Panc1 (cell line): ENCODE measurements at regions not wholly inside any gene's neighbourhood (a gene's known extent, or its start where the extent isn't known, plus 50 kb on each side); places are given as distances from the start of the nearest gene placed in this dataset.

Source experiments
- ATAC-seq: fragments of 200-7000 bp; cut with Tn5 transposase; 2 replicates; pipeline ENCODE4 v1.9.1; 2020; ENCODE audit warnings: mild to moderate bottlenecking, moderate library complexity
- BruUV-seq: library from RNA; stranded (reverse); fragments of 400-500 nt; replicated peaks from 2 replicates; lab custom pipeline; 2021; lab: Mats Ljungman, UMichigan
- CTCF ChIA-PET: fragments of 300-600 bp; sonication (Branson Sonifier 250); formaldehyde crosslinking; loops from one replicate; lab custom pipeline; 2022; ENCODE audit warnings: antibody characterized with exemption; lab: Charles Lee
- POLR2A ChIA-PET: fragments of 300-600 bp; sonication (Branson Sonifier 250); formaldehyde crosslinking; loops from one replicate; lab custom pipeline; 2022; ENCODE audit warnings: antibody characterized with exemption; lab: Charles Lee
- DNase-seq: peaks from one replicate; pipeline ENCODE4 v3.0.0-alpha.2; 2010; ENCODE audit warnings: low read depth, low spot score
- H3K27ac ChIP-seq: 2 replicates; pipeline ENCODE4 v1.5.1; 2011; ENCODE audit warnings: mild to moderate bottlenecking, low read length, inconsistent platforms
- H3K27me3 ChIP-seq: fragments of 200-500 bp; sonication (Bioruptor generic); 2 replicates; pipeline ENCODE4 v1.6.0; 2014; ENCODE audit warnings: low read length, inconsistent platforms; ENCODE audit not compliant: control insufficient read depth, insufficient read depth
- H3K36me3 ChIP-seq: fragments of 200-500 bp; sonication (Bioruptor generic); 2 replicates; pipeline ENCODE4 v1.5.1; 2014; ENCODE audit warnings: inconsistent platforms, mild to moderate bottlenecking, low read length, moderate library complexity; ENCODE audit not compliant: control insufficient read depth, insufficient read depth
- H3K4me1 ChIP-seq: 2 replicates; pipeline ENCODE4 v1.5.1; 2011; ENCODE audit warnings: inconsistent platforms, mild to moderate bottlenecking, low read length, moderate library complexity; ENCODE audit not compliant: control insufficient read depth, insufficient read depth
- H3K4me3 ChIP-seq, 2 experiments: 2 replicates each; pipeline ENCODE4 v1.5.1; 2011 to 2012; ENCODE audit warnings: low read depth in 2 of 2, low read length in 2 of 2, mild to moderate bottlenecking in 2 of 2, inconsistent platforms in 1 of 2, moderate library complexity in 1 of 2
- H3K9me3 ChIP-seq: fragments of 200-500 bp; sonication (Bioruptor generic); 2 replicates; pipeline ENCODE4 v1.5.1; 2014; ENCODE audit warnings: low read depth, mild to moderate bottlenecking, inconsistent platforms, low read length, moderate library complexity; ENCODE audit not compliant: control insufficient read depth, insufficient read depth
- CTCF ChIP-seq: fragments of 450-650 bp; IDR thresholded peaks from 2 replicates; pipeline ENCODE4 v1.5.1; 2017; ENCODE audit warnings: mild to moderate bottlenecking
- POLR2AphosphoS5 ChIP-seq: IDR thresholded peaks from 2 replicates; pipeline ENCODE4 v1.6.1; 2012; ENCODE audit warnings: mild to moderate bottlenecking, low read depth, low read length, moderate library complexity
- SIN3A ChIP-seq: IDR thresholded peaks from 2 replicates; pipeline ENCODE4 v1.6.1; 2012; ENCODE audit warnings: low read depth, mild to moderate bottlenecking, low read length, moderate library complexity, borderline replicate concordance; ENCODE audit not compliant: insufficient read depth
- TCF7L2 ChIP-seq: IDR thresholded peaks from 2 replicates; pipeline ENCODE4 v1.6.1; 2011; ENCODE audit warnings: mild to moderate bottlenecking, low read depth, low read length, inconsistent platforms
- in situ Hi-C: cut with HindIII; loops from 2 replicates; pipeline ENCODE4 v1.10.0; 2016; ENCODE audit warnings: low sequenced_read_pairs, low pct_unique_long_range_greater_than_20kb
- intact Hi-C: fragments of 100-400 bp; cut with micrococcal nuclease; formaldehyde crosslinking; loops from one replicate; pipeline ENCODE4 v1.10.0; 2022; ENCODE audit not compliant: unreplicated experiment
- TF ChIP-seq, protein P1 (sequence below), 2 experiments: IDR thresholded peaks; 2 replicates each; pipeline ENCODE4 v1.6.1; 2011 to 2012; ENCODE audit warnings: low read depth in 2 of 2, control low read depth in 1 of 2, low read length in 1 of 2, mild to moderate bottlenecking in 1 of 2, moderate library complexity in 1 of 2; ENCODE audit not compliant: insufficient read depth in 1 of 2

GRCh38 chr12:93039930-93040329, 110.8 kb upstream of the EEA1 start:
- CTCF ChIA-PET, result no interaction called here
- in situ Hi-C loops, result no loop called here
- BruUV-seq, result no TSS peak
- Histone ChIP-seq H3K4me3 (no peak overlapping the region), H3K4me1 (no peaks in the 10 kb centered on the region), H3K27me3 (no peaks in the 10 kb centered on the region; the same call in 1 of the 2 replicates), H3K9me3 (no peaks in the 10 kb centered on the region), H3K36me3 (no peaks in the 10 kb centered on the region), H3K27ac (no peak overlapping the region)
- no peak for DNase-seq
- POLR2A ChIA-PET, result no interaction called here
- intact Hi-C loops, result no loop called here
- ATAC-seq, result no peak
- TF ChIP-seq POLR2AphosphoS5, result no peak
- TF ChIP-seq SIN3A, result no peak
- no peak for TF ChIP-seq CTCF
- TF ChIP-seq TCF7L2, result no peak
- TF ChIP-seq, protein P1, sequence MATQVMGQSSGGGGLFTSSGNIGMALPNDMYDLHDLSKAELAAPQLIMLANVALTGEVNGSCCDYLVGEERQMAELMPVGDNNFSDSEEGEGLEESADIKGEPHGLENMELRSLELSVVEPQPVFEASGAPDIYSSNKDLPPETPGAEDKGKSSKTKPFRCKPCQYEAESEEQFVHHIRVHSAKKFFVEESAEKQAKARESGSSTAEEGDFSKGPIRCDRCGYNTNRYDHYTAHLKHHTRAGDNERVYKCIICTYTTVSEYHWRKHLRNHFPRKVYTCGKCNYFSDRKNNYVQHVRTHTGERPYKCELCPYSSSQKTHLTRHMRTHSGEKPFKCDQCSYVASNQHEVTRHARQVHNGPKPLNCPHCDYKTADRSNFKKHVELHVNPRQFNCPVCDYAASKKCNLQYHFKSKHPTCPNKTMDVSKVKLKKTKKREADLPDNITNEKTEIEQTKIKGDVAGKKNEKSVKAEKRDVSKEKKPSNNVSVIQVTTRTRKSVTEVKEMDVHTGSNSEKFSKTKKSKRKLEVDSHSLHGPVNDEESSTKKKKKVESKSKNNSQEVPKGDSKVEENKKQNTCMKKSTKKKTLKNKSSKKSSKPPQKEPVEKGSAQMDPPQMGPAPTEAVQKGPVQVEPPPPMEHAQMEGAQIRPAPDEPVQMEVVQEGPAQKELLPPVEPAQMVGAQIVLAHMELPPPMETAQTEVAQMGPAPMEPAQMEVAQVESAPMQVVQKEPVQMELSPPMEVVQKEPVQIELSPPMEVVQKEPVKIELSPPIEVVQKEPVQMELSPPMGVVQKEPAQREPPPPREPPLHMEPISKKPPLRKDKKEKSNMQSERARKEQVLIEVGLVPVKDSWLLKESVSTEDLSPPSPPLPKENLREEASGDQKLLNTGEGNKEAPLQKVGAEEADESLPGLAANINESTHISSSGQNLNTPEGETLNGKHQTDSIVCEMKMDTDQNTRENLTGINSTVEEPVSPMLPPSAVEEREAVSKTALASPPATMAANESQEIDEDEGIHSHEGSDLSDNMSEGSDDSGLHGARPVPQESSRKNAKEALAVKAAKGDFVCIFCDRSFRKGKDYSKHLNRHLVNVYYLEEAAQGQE (IDR thresholded peaks at IDR 0.05; ENCODE audit: insufficient read depth in 1 of 2, low read depth in 2 of 2, low read length in 1 of 2), result no peak

- Histone ChIP-seq H3K4me1 (no peaks in the 10 kb centered on the region), H3K36me3 (no peaks in the 10 kb centered on the region), H3K4me3 (no peak overlapping the region), H3K27ac (no peak overlapping the region), H3K9me3 (no peaks in the 10 kb centered on the region), H3K27me3 (no peaks in the 10 kb centered on the region; the same call in 1 of the 2 replicates)
- no TSS peak for BruUV-seq
- in situ Hi-C loops (no loop called here), intact Hi-C loops (no loop called here)
- DNase-seq, result no peak
- TF ChIP-seq POLR2AphosphoS5, result no peak
- no peak for TF ChIP-seq CTCF
- no peak for TF ChIP-seq TCF7L2
- no peak for TF ChIP-seq SIN3A
- TF ChIP-seq, protein P1 (IDR thresholded peaks at IDR 0.05; ENCODE audit: insufficient read depth in 1 of 2, low read depth in 2 of 2, low read length in 1 of 2), result no peak
- ChIA-PET CTCF (no interaction called here), POLR2A (no interaction called here)
- ATAC-seq, result no peak
These were observed 111.3 kb upstream of the EEA1 start for GRCh38 chr12:93040367-93040766.
